Activated CD8-positive, alpha-beta memory T cell treated with anti-CD3 and anti-CD28 coated beads for 1 hour (primary cell): ENCODE measurements at regions not wholly inside any gene's neighbourhood (a gene's known extent, or its start where the extent isn't known, plus 50 kb on each side); places are given as distances from the start of the nearest gene placed in this dataset.

Experiments used
- DNase-seq, 2 donors: peaks; one replicate each; pipeline ENCODE4 v3.0.0-alpha.2; 2020; ENCODE audit warnings: low read depth in 1 of 2; ENCODE audit errors: extremely low read depth in 1 of 2

GRCh38 chr6:159100395-159101182 lies 55.8 kb upstream of the TAGAP start:
- no peak for DNase-seq

GRCh38 chr6:159099961-159100360 lies 55.2 kb upstream of the TAGAP start:
- DNase-seq: no peak

- no peak for DNase-seq
Measured at GRCh38 chr6:159099276-159099675, 54.5 kb upstream of the TAGAP start.

- peak; percentile 53 to 62 for DNase-seq
Measured at GRCh38 chr6:159098636-159099106, 53.9 kb upstream of the TAGAP start.

- no peak for DNase-seq
Measured at GRCh38 chr6:159097256-159097655, 52.5 kb upstream of the TAGAP start.

GRCh38 chr6:159095616-159096015 lies 50.8 kb upstream of the TAGAP start:
- DNase-seq: no peak

GRCh38 chr6:159094444-159095252 lies 49.9 kb upstream of the TAGAP start:
- peak in 1 of 2 donors; percentile 33 for DNase-seq
